Activated CD4-positive, alpha-beta T cell treated with anti-CD3 and anti-CD28 coated beads for 24 hours (primary cell): ENCODE measurements at regions not wholly inside any gene's neighbourhood (a gene's known extent, or its start where the extent isn't known, plus 50 kb on each side); places are given as distances from the start of the nearest gene placed in this dataset.

Source experiments
- DNase-seq, 2 donors: peaks; one replicate each; pipeline ENCODE4 v3.0.0-alpha.2; 2020; ENCODE audit warnings: low read depth in 2 of 2

GRCh38 chr7:22005151-22005550 lies 59.5 kb upstream of the CDCA7L start:
- DNase-seq: no peak

- DNase-seq: no peak
These were observed 57.0 kb upstream of the CDCA7L start for GRCh38 chr7:22002726-22003125.

GRCh38 chr7:22001345-22002004 lies 55.8 kb upstream of the CDCA7L start:
- peak in 1 of 2 donors; percentile 29 for DNase-seq

GRCh38 chr7:21999896-22000295 lies 54.2 kb upstream of the CDCA7L start:
- DNase-seq: no peak

- DNase-seq: no peak
These were observed 50.9 kb upstream of the CDCA7L start for GRCh38 chr7:21996641-21997040.
